HepG2 (cell line): ENCODE measurements at regions not wholly inside any gene's neighbourhood (a gene's known extent, or its start where the extent isn't known, plus 50 kb on each side); places are given as distances from the start of the nearest gene placed in this dataset.

Source experiments
- ATAC-seq: fragments of 200-7000 bp; cut with Tn5 transposase; 3 replicates; pipeline ENCODE4 v1.9.1; 2020; ENCODE audit warnings: mild to moderate bottlenecking, moderate library complexity
- BruUV-seq: library from RNA; stranded (reverse); fragments of 400-500 nt; replicated peaks from 2 replicates; lab custom pipeline; 2021; lab: Mats Ljungman, UMichigan
- CTCF ChIA-PET: fragments of 300-600 bp; formaldehyde crosslinking; extraction: SDS; loops from one replicate; lab custom pipeline; 2021; ENCODE audit warnings: low total read pairs, inconsistent platforms, low intra/inter-chr PET ratio; lab: Yijun Ruan, JAX
- POLR2A ChIA-PET: fragments of 350-600 bp; sonication (Branson Sonifier 250); formaldehyde crosslinking; loops from one replicate; lab custom pipeline; 2020; ENCODE audit warnings: antibody characterized with exemption, inconsistent platforms; lab: Yijun Ruan, JAX
- DNase-seq: peaks from one replicate; pipeline ENCODE4 v3.0.0-alpha.2; 2015; ENCODE audit warnings: low spot score
- FAIRE-seq: peaks from 3 replicates; lab custom pipeline; 2011; peaks lifted over from hg19 to GRCh38; lab: Jason Lieb, UNC
- H2AFZ ChIP-seq: one replicate; pipeline ENCODE4 v1.6.1; 2011; ENCODE audit warnings: low read length, inconsistent platforms
- H3K27ac ChIP-seq: fragments of 300-600 bp; 3 replicates; pipeline ENCODE4 v1.8.0; 2011; ENCODE audit warnings: mixed run types, mild to moderate bottlenecking, mixed read lengths, low read length, inconsistent platforms; ENCODE audit not compliant: insufficient read depth; ENCODE audit errors: extremely low read length
- H3K27me3 ChIP-seq, 2 experiments: fragments of 200-600 bp in 1 of 2; 2 replicates in 1 of 2; 3 replicates in 1 of 2; pipeline versions ENCODE4 v1.6.0 to v1.8.0; 2011; ENCODE audit warnings: low read length in 2 of 2, mild to moderate bottlenecking in 2 of 2, moderate library complexity in 2 of 2, inconsistent platforms in 1 of 2; ENCODE audit not compliant: insufficient read depth in 2 of 2, control insufficient read depth in 1 of 2
- H3K36me3 ChIP-seq, 2 experiments: fragments of 200-600 bp in 1 of 2; replicated peaks in 1 of 2; 2 replicates in 1 of 2; 3 replicates in 1 of 2; pipeline versions ENCODE4 v1.5.1 to v1.8.0; 2011; ENCODE audit warnings: low read length in 2 of 2, inconsistent platforms in 1 of 2; ENCODE audit not compliant: insufficient read depth in 2 of 2, control insufficient read depth in 1 of 2
- H3K4me1 ChIP-seq: 2 replicates; pipeline ENCODE4 v1.5.1; 2012; ENCODE audit warnings: low read length, inconsistent platforms; ENCODE audit not compliant: insufficient read depth
- H3K4me2 ChIP-seq: 2 replicates; pipeline ENCODE4 v1.6.0; 2011; ENCODE audit warnings: low read depth, low read length, inconsistent platforms
- H3K4me3 ChIP-seq, 3 experiments: fragments of 200-600 bp in 1 of 3; sonication (generic), shearing (Covaris generic) in 1 of 3; replicated peaks in 1 of 3; 2 replicates each; pipeline ENCODE4 v1.5.1; 2011 to 2016; ENCODE audit warnings: low read length in 3 of 3, inconsistent platforms in 2 of 3, low read depth in 2 of 3, mild to moderate bottlenecking in 2 of 3, control low read depth in 1 of 3, mixed read lengths in 1 of 3; ENCODE audit not compliant: insufficient read depth in 1 of 3
- H3K79me2 ChIP-seq: one replicate; pipeline ENCODE4 v1.6.1; 2011; ENCODE audit warnings: low read length, inconsistent platforms; ENCODE audit not compliant: insufficient read depth
- H3K9ac ChIP-seq: 2 replicates; pipeline ENCODE4 v1.6.0; 2011; ENCODE audit warnings: mild to moderate bottlenecking, low read depth, low read length, inconsistent platforms; ENCODE audit not compliant: insufficient read depth
- H3K9me3 ChIP-seq: 2 replicates; pipeline ENCODE4 v1.5.1; 2012; ENCODE audit warnings: mild to moderate bottlenecking, low read length
- H4K20me1 ChIP-seq: 2 replicates; pipeline ENCODE4 v1.6.0; 2011; ENCODE audit warnings: inconsistent platforms, mild to moderate bottlenecking, low read length, moderate library complexity; ENCODE audit not compliant: insufficient read depth
- HNF4A ChIP-seq: sonication (generic); formaldehyde crosslinking; IDR thresholded peaks from 2 replicates; pipeline ENCODE4 v1.4.0; 2020; ENCODE audit warnings: missing genetic modification reagents
- MIER2 ChIP-seq: IDR thresholded peaks from 2 replicates; pipeline ENCODE4 v1.6.1; 2016; ENCODE audit warnings: missing biosample characterization, missing genetic modification reagents
- PCBP2 ChIP-seq: fragments of 200-400 bp; formaldehyde crosslinking; optimal IDR thresholded peaks from 2 replicates; pipeline ENCODE3; 2018; ENCODE audit warnings: low read length, low read depth; ENCODE audit not compliant: poor library complexity, severe bottlenecking
- ZNF543 ChIP-seq: sonication (generic); formaldehyde crosslinking; IDR thresholded peaks from 2 replicates; pipeline ENCODE4 v1.4.0; 2020; ENCODE audit warnings: mild to moderate bottlenecking, missing genetic modification reagents
- WGBS: methylation state at CpG from one replicate; pipeline ENCODE4 v1.1.6; 2017; ENCODE audit warnings: low lambda C conversion rate; 5-methylcytosine and 5-hydroxymethylcytosine counted together
- in situ Hi-C: cut with HindIII; loops from 2 replicates; pipeline ENCODE4 v1.10.0; 2017; ENCODE audit warnings: low pct_unique_long_range_greater_than_20kb; ENCODE audit not compliant: extremely low pct_ligation_motif_present
- intact Hi-C: fragments of 100-400 bp; cut with micrococcal nuclease; formaldehyde crosslinking; loops from one replicate; pipeline ENCODE4 v1.10.0; 2022; ENCODE audit not compliant: unreplicated experiment
- TF ChIP-seq, protein P1 (sequence below): sonication (generic); formaldehyde crosslinking; IDR thresholded peaks from 2 replicates; pipeline ENCODE4 v1.5.1; 2020; ENCODE audit warnings: missing genetic modification reagents, mild to moderate bottlenecking, borderline replicate concordance
- TF ChIP-seq, protein P2 (sequence below): IDR thresholded peaks from 2 replicates; pipeline ENCODE4 v1.6.1; 2012; ENCODE audit warnings: low read depth, low read length, improper control_type of control experiment
- TF ChIP-seq, protein P3 (sequence below): sonication (generic); formaldehyde crosslinking; IDR thresholded peaks from 2 replicates; pipeline ENCODE4 v1.4.0; 2020; ENCODE audit warnings: missing genetic modification reagents, mild to moderate bottlenecking, borderline replicate concordance

DNA sequence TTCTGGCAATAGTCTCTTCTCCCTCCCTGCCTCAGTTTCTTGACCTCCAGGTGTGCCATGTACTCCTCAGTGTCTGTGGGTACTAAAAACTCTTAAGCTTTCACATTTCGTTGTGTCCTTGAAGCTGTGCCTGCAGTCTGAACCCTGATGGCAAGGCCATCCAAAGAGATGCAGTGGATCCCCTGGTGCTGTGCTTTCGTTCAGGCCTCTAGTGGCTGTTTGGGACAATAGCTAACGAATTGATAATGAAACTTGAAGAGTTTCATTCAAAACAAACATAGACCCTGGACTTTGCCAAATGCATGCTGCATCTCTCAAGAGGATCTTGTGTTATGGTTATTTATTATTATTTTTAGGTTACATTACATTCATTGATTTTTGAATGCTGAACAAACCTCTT, 523.1 kb upstream of the FSIP2 start:
- DNase-seq (peak; percentile 21), FAIRE-seq (peak; percentile 47), ATAC-seq (peak; percentile 92)
- no peaks in the 10 kb centered on the region for H3K9me3 ChIP-seq
- H3K36me3 ChIP-seq = no peaks in the 10 kb centered on the region
- no peaks in the 10 kb centered on the region for H3K4me1 ChIP-seq
- H2AFZ ChIP-seq = no peak overlapping the region
- ChIA-PET POLR2A (no interaction called here), CTCF (no interaction called here)
- TF ChIP-seq, protein P1, sequence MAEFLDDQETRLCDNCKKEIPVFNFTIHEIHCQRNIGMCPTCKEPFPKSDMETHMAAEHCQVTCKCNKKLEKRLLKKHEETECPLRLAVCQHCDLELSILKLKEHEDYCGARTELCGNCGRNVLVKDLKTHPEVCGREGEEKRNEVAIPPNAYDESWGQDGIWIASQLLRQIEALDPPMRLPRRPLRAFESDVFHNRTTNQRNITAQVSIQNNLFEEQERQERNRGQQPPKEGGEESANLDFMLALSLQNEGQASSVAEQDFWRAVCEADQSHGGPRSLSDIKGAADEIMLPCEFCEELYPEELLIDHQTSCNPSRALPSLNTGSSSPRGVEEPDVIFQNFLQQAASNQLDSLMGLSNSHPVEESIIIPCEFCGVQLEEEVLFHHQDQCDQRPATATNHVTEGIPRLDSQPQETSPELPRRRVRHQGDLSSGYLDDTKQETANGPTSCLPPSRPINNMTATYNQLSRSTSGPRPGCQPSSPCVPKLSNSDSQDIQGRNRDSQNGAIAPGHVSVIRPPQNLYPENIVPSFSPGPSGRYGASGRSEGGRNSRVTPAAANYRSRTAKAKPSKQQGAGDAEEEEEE (CRISPR knock-in tag) = no peak
- TF ChIP-seq, protein P2, sequence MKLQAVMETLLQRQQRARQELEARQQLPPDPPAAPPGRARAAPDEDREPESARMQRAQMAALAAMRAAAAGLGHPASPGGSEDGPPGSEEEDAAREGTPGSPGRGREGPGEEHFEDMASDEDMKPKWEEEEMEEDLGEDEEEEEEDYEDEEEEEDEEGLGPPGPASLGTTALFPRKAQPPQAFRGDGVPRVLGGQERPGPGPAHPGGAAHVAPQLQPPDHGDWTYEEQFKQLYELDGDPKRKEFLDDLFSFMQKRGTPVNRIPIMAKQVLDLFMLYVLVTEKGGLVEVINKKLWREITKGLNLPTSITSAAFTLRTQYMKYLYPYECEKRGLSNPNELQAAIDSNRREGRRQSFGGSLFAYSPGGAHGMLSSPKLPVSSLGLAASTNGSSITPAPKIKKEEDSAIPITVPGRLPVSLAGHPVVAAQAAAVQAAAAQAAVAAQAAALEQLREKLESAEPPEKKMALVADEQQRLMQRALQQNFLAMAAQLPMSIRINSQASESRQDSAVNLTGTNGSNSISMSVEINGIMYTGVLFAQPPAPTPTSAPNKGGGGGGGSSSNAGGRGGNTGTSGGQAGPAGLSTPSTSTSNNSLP = 0 out of 2 replicates have a peak, but pooled peaks have one; percentile 39
- TF ChIP-seq HNF4A (CRISPR knock-in tag) = peak; percentile 31; the same call in 1 of the 2 replicates
- no peak for TF ChIP-seq PCBP2
- intact Hi-C loops (no loop called here), in situ Hi-C loops (loop anchor here (25.0 kb wide), 2 partner anchors 522 to 1247 kb away; partner anchors contain the start of gene FSIP2)
- H3K79me2 ChIP-seq = no peaks in the 10 kb centered on the region
- WGBS = 1% methylated on average over 3 of the region's 3 CpGs
- no peak overlapping the region for H3K4me3 ChIP-seq
- H3K9ac ChIP-seq = no peak overlapping the region
- no peaks in the 10 kb centered on the region for H4K20me1 ChIP-seq
- no peak overlapping the region for H3K27ac ChIP-seq
- BruUV-seq = no TSS peak
- H3K4me2 ChIP-seq = no peak overlapping the region
- no peaks in the 10 kb centered on the region for H3K27me3 ChIP-seq

DNA sequence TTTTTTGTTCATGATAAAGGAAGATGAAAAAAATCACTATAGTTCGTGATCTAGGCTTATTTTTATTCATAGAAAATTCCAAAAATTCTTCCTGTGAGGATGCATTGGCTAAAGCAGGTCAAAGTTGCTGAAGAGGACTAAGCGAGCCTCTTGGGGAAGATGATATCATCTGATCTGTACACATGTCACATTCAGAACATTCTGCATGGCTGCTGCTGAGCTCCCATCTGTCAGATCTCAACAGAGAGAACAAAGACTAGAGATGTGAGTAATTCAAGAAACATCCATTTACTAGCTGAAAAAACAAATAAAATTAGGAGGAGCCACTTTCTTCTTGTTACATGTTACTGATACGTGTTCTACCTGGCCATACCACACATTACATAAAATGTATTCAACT, 518.6 kb upstream of the FSIP2 start:
- CTCF ChIA-PET = no interaction called here
- no peak overlapping the region for H3K4me2 ChIP-seq
- no peaks in the 10 kb centered on the region for H3K79me2 ChIP-seq
- H3K9me3 ChIP-seq = no peaks in the 10 kb centered on the region
- no peak overlapping the region for H3K9ac ChIP-seq
- no peaks in the 10 kb centered on the region for H3K36me3 ChIP-seq
- TF ChIP-seq ZNF543 (CRISPR knock-in tag) (no peak), MIER2 (CRISPR knock-in tag) (no peak)
- TF ChIP-seq, protein P3, sequence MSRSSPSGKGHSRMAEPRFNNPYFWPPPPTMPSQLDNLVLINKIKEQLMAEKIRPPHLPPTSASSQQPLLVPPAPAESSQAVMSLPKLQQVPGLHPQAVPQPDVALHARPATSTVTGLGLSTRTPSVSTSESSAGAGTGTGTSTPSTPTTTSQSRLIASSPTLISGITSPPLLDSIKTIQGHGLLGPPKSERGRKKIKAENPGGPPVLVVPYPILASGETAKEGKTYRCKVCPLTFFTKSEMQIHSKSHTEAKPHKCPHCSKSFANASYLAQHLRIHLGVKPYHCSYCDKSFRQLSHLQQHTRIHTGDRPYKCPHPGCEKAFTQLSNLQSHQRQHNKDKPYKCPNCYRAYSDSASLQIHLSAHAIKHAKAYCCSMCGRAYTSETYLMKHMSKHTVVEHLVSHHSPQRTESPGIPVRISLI (CRISPR knock-in tag) = no peak
- no peak overlapping the region for H2AFZ ChIP-seq
- FAIRE-seq (no peak), DNase-seq (peak; percentile 13), ATAC-seq (no peak)
- intact Hi-C loops (no loop called here), in situ Hi-C loops (loop anchor here (25.0 kb wide), 2 partner anchors 517 to 1242 kb away; partner anchors contain the start of gene FSIP2)
- POLR2A ChIA-PET = no interaction called here
- 6% methylated on average over 3 of the region's 3 CpGs for WGBS
- no peaks in the 10 kb centered on the region for H3K27me3 ChIP-seq
- H3K27ac ChIP-seq = no peak overlapping the region
- H3K4me1 ChIP-seq = no peaks in the 10 kb centered on the region
- no TSS peak for BruUV-seq
- H4K20me1 ChIP-seq = no peaks in the 10 kb centered on the region
- no peak overlapping the region for H3K4me3 ChIP-seq
